ENCODE measurements at regions not wholly inside any gene's neighbourhood (a gene's known extent, or its start where the extent isn't known, plus 50 kb on each side); places are given as distances from the start of the nearest gene placed in this dataset.

GRCh38 chr5:105807951-105808350 lies 1862.8 kb downstream of the EFNA5 start:
- Histone ChIP-seq H3K4me3 (no peak overlapping the region), H3K9me3 (no peaks in the 10 kb centered on the region), H3K4me1 (replicated peaks) (no peaks in the 10 kb centered on the region), H3K27ac (no peak overlapping the region), H3K36me3 (no peaks in the 10 kb centered on the region), H3K27me3 (replicated peaks; ENCODE audit: insufficient read depth) (no peaks in the 10 kb centered on the region)
- no peak for DNase-seq (ENCODE audit: low spot score)
- intact Hi-C loops (cut with DNase I), result no loop called here
- TF ChIP-seq CTCF (IDR thresholded peaks at IDR 0.05) (no peak), POLR2A (IDR thresholded peaks at IDR 0.05) (no peak), POLR2AphosphoS5 (IDR thresholded peaks at IDR 0.05) (no peak)
- WGBS, result 93% methylated on average over 3 of the region's 3 CpGs

GRCh38 chr5:105807290-105807689 lies 1863.4 kb downstream of the EFNA5 start:
- WGBS, result 66% methylated on average over 1 of the region's 1 CpG
- no peak for DNase-seq (ENCODE audit: low spot score)
- intact Hi-C loops (cut with DNase I), result no loop called here

GRCh38 chr5:105806596-105806995 lies 1864.1 kb downstream of the EFNA5 start:
- no peak for TF ChIP-seq POLR2A (IDR thresholded peaks at IDR 0.05)
- Histone ChIP-seq H3K27ac (no peak overlapping the region), H3K9me3 (no peaks in the 10 kb centered on the region), H3K36me3 (no peaks in the 10 kb centered on the region), H3K4me1 (replicated peaks) (no peaks in the 10 kb centered on the region), H3K4me3 (no peak overlapping the region), H3K27me3 (replicated peaks; ENCODE audit: insufficient read depth) (no peaks in the 10 kb centered on the region)
- intact Hi-C loops (cut with DNase I), result no loop called here
- DNase-seq (ENCODE audit: low spot score), result no peak

More at GRCh38 chr5:105807290-105807689, 1863.4 kb downstream of the EFNA5 start:
- H3K36me3 ChIP-seq, result no peaks in the 10 kb centered on the region
- H3K4me1 ChIP-seq (replicated peaks), result no peaks in the 10 kb centered on the region
- H3K27ac ChIP-seq, result no peak overlapping the region
- no peak overlapping the region for H3K4me3 ChIP-seq
- no peaks in the 10 kb centered on the region for H3K27me3 ChIP-seq (replicated peaks; ENCODE audit: insufficient read depth)
- TF ChIP-seq POLR2A (IDR thresholded peaks at IDR 0.05), result no peak
- TF ChIP-seq CTCF (IDR thresholded peaks at IDR 0.05), result no peak
- no peak for TF ChIP-seq POLR2AphosphoS5 (IDR thresholded peaks at IDR 0.05)
- H3K9me3 ChIP-seq, result no peaks in the 10 kb centered on the region

GRCh38 chr5:105803431-105803830 lies 1867.3 kb downstream of the EFNA5 start:
- intact Hi-C loops (cut with DNase I), result no loop called here
- Histone ChIP-seq H3K4me1 (replicated peaks) (no peaks in the 10 kb centered on the region), H3K27ac (no peak overlapping the region), H3K9me3 (no peaks in the 10 kb centered on the region), H3K27me3 (replicated peaks; ENCODE audit: insufficient read depth) (no peaks in the 10 kb centered on the region), H3K4me3 (no peak overlapping the region), H3K36me3 (no peaks in the 10 kb centered on the region)
- no peak for DNase-seq (ENCODE audit: low spot score)
- WGBS, result 95% methylated on average over 1 of the region's 1 CpG
- no peak for TF ChIP-seq POLR2A (IDR thresholded peaks at IDR 0.05)
- TF ChIP-seq POLR2AphosphoS5 (IDR thresholded peaks at IDR 0.05), result no peak
- TF ChIP-seq CTCF (IDR thresholded peaks at IDR 0.05), result no peak

- intact Hi-C loops (cut with DNase I), result no loop called here
- Histone ChIP-seq H3K27ac (no peak overlapping the region), H3K36me3 (no peaks in the 10 kb centered on the region), H3K4me3 (no peak overlapping the region), H3K4me1 (replicated peaks) (no peaks in the 10 kb centered on the region), H3K9me3 (no peaks in the 10 kb centered on the region), H3K27me3 (replicated peaks; ENCODE audit: insufficient read depth) (no peaks in the 10 kb centered on the region)
- no peak for TF ChIP-seq POLR2AphosphoS5 (IDR thresholded peaks at IDR 0.05)
- TF ChIP-seq POLR2A (IDR thresholded peaks at IDR 0.05), result no peak
- no peak for TF ChIP-seq CTCF (IDR thresholded peaks at IDR 0.05)
- no peak for DNase-seq (ENCODE audit: low spot score)
- WGBS, result 98% methylated on average over 3 of the region's 3 CpGs
Observed at GRCh38 chr5:105794578-105794977, 1876.2 kb downstream of the EFNA5 start.
